ENCODE measurements at regions not wholly inside any gene's neighbourhood (a gene's known extent, or its start where the extent isn't known, plus 50 kb on each side); places are given as distances from the start of the nearest gene placed in this dataset.

GRCh38 chr15:92822216-92823144, 77.6 kb upstream of the CHD2 start:
- FAIRE-seq (no peak), ATAC-seq (no peak), DNase-seq (ENCODE audit: low spot score) (no peak)
- no peaks in the 10 kb centered on the region for H3K27me3 ChIP-seq (ENCODE audit: control insufficient read depth in 1 of 2, insufficient read depth in 2 of 2, low read length in 2 of 2)
- H3K79me2 ChIP-seq (ENCODE audit: insufficient read depth, low read length), result no peaks in the 10 kb centered on the region
- intact Hi-C loops (cut with micrococcal nuclease; ENCODE audit: unreplicated experiment), result no loop called here
- H3K4me3 ChIP-seq (replicated peaks in 1 of 3; ENCODE audit: insufficient read depth in 1 of 3, low read depth in 2 of 3, low read length in 3 of 3), result no peak overlapping the region
- H3K9me3 ChIP-seq (ENCODE audit: low read length), result no peaks in the 10 kb centered on the region
- peak overlapping the region; percentile 58 for H2AFZ ChIP-seq (ENCODE audit: low read length)
- in situ Hi-C loops (cut with HindIII; ENCODE audit: extremely low pct_ligation_motif_present, low pct_unique_long_range_greater_than_20kb), result no loop called here
- ChIA-PET POLR2A (interaction anchor here (2.8 to 7.8 kb wide), 4 partner anchors 9 to 78 kb away, joined by 16 to 75 read pairs (median 72); partner anchors contain the start of gene CHD2), CTCF (ENCODE audit: low intra/inter-chr PET ratio, low total read pairs) (no interaction called here)
- 48% methylated on average over 2 of the region's 2 CpGs for WGBS (ENCODE audit: low lambda C conversion rate)
- no peak overlapping the region for H3K27ac ChIP-seq (ENCODE audit: extremely low read length, insufficient read depth, low read length)
- BruUV-seq (replicated peaks), result no TSS peak
- H3K36me3 ChIP-seq (replicated peaks in 1 of 2; ENCODE audit: control insufficient read depth in 1 of 2, insufficient read depth in 2 of 2, low read length in 2 of 2), result no peaks in the 10 kb centered on the region
- TF ChIP-seq ZFP62 (CRISPR knock-in tag; IDR thresholded peaks at IDR 0.05), result no peak
- no peak for TF ChIP-seq MBD4 (IDR thresholded peaks at IDR 0.05; ENCODE audit: borderline replicate concordance, low read length)
- TF ChIP-seq FOXK2 (IDR thresholded peaks at IDR 0.05), result no peak
- TF ChIP-seq TSC22D2 (CRISPR knock-in tag; IDR thresholded peaks at IDR 0.05; ENCODE audit: borderline replicate concordance), result no peak
- no peak for TF ChIP-seq ATF1 (CRISPR knock-in tag; IDR thresholded peaks at IDR 0.05)
- no peak overlapping the region for H3K4me2 ChIP-seq (ENCODE audit: low read depth, low read length)
- H4K20me1 ChIP-seq (ENCODE audit: insufficient read depth, low read length), result no peaks in the 10 kb centered on the region
- H3K9ac ChIP-seq (ENCODE audit: insufficient read depth, low read depth, low read length), result 0 out of 2 replicates have a peak overlapping the region, but pooled peaks have one; percentile 6
- peaks cover 64% of the 10 kb centered on the region for H3K4me1 ChIP-seq (ENCODE audit: insufficient read depth, low read length)

- no TSS peak for BruUV-seq (replicated peaks)
- 11% methylated on average over 2 of the region's 2 CpGs for WGBS (ENCODE audit: low lambda C conversion rate)
- CTCF ChIA-PET (ENCODE audit: low intra/inter-chr PET ratio, low total read pairs), result no interaction called here
- peak overlapping the region; percentile 15 for H3K4me2 ChIP-seq (ENCODE audit: low read depth, low read length)
- POLR2A ChIA-PET, result interaction anchor here (1.3 to 7.8 kb wide), 2 partner anchors 16 to 55 kb away, joined by 5 to 70 read pairs; no protein-coding TSS in a partner anchor
- ATAC-seq (peak; percentile 32; the same call in 2 of the 3 replicates), DNase-seq (ENCODE audit: low spot score) (no peak), FAIRE-seq (no peak)
- no peak overlapping the region for H3K9ac ChIP-seq (ENCODE audit: insufficient read depth, low read depth, low read length)
- in situ Hi-C loops (cut with HindIII; ENCODE audit: extremely low pct_ligation_motif_present, low pct_unique_long_range_greater_than_20kb) (no loop called here), intact Hi-C loops (cut with micrococcal nuclease; ENCODE audit: unreplicated experiment) (no loop called here)
- H3K4me3 ChIP-seq (replicated peaks in 1 of 3; ENCODE audit: insufficient read depth in 1 of 3, low read depth in 2 of 3, low read length in 3 of 3), result no peak overlapping the region
- TF ChIP-seq BHLHE40 (IDR thresholded peaks at IDR 0.05; ENCODE audit: low read length) (no peak), ZSCAN5A (CRISPR knock-in tag; IDR thresholded peaks at IDR 0.05; ENCODE audit: borderline replicate concordance) (no peak), THAP8 (CRISPR knock-in tag; IDR thresholded peaks at IDR 0.05; ENCODE audit: borderline replicate concordance) (no peak)
- H3K27ac ChIP-seq (ENCODE audit: extremely low read length, insufficient read depth, low read length), result peak overlapping the region; percentile 38
- H2AFZ ChIP-seq (ENCODE audit: low read length), result peak overlapping the region; percentile 25
- no peaks in the 10 kb centered on the region for H4K20me1 ChIP-seq (ENCODE audit: insufficient read depth, low read length)
- H3K27me3 ChIP-seq (ENCODE audit: control insufficient read depth in 1 of 2, insufficient read depth in 2 of 2, low read length in 2 of 2), result no peaks in the 10 kb centered on the region
- no peaks in the 10 kb centered on the region for H3K79me2 ChIP-seq (ENCODE audit: insufficient read depth, low read length)
- no peaks in the 10 kb centered on the region for H3K36me3 ChIP-seq (replicated peaks in 1 of 2; ENCODE audit: control insufficient read depth in 1 of 2, insufficient read depth in 2 of 2, low read length in 2 of 2)
- peaks cover 45% of the 10 kb centered on the region for H3K4me1 ChIP-seq (ENCODE audit: insufficient read depth, low read length)
- no peaks in the 10 kb centered on the region for H3K9me3 ChIP-seq (ENCODE audit: low read length)
Measured at GRCh38 chr15:92825985-92826384, 74.1 kb upstream of the CHD2 start.
